ENCODE measurements at regions not wholly inside any gene's neighbourhood (a gene's known extent, or its start where the extent isn't known, plus 50 kb on each side); places are given as distances from the start of the nearest gene placed in this dataset.
"Not testable (repeated sequence)": the region's sequence is repeated elsewhere in the genome, so short reads cannot be mapped to it uniquely, and the experiment has no call there.

DNA sequence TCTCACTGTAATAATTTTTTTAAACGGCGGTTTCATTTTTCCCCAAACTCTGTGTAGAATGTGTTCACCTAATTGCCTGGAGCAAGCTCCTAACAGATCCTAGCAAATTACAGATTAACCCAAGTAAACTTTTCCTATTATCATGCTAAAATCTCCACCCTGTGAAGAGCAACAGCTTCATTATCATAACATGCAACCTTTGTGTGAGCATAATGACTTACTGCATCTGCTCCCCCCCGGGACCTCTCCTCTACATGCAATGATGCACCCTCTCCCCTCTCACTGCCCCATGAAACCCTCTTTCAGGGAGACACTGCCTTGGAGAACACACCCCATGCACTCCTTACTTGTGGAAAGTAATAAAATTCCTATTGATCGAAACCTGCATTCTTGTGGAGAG, 717.0 kb upstream of the TMPRSS15 start:
- ATAC-seq: no peak

DNA sequence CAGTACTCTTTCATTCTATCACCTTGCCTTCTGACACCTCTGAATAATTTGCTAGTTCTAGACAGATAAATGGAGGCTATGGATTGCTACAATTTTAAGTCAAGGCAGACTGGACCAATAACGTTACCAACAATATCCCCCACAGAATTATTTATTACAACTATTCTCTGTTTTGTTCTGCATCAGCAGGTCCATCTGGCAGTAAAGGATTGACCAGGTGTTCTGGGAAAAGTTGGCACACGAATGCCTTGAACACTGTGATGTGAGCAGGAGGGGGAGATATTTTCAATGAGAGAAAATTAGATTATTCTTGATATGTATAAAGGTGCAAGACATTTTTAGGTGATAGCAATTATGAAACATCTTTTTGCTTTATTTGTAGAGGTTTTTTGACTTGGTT, 718.8 kb upstream of the TMPRSS15 start:
- ATAC-seq: no peak

DNA sequence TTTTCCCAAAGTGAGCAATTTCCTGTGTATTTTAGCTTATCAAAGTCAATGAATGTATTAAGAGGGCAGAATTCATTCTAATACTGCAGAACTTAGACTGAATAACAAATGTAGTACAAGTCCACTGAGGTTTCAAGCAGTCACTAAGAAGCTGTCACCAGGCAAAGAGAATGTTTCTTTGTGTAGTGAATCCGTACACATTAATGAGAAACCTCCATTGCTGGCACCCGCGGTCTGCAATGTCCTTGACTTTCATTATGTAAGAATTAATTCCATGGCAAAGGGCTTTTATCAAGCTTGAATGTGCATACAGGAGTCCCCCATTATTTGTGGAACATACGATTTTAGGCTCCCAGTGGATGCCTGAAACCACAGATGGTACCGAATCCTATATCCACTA, 719.5 kb upstream of the TMPRSS15 start:
- no peak for ATAC-seq

DNA sequence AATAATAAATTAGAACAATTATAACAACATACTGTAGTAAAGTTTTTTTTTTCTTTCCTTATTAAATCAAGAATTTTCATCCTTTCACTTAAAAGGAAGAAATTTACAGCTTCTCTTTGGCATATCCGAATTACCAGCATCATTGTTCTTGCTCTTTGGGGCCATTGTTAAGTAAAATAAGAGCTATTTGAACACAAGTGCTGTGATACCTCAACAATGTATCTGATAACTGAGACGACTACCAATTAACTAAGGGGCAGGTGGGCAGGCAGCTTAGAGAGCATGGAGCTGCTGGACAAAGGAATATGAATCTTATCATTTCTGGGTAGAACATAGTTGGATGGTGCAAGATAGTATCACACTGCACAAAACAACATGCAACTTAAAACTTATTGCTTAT, 719.9 kb upstream of the TMPRSS15 start:
- no peak for ATAC-seq

DNA sequence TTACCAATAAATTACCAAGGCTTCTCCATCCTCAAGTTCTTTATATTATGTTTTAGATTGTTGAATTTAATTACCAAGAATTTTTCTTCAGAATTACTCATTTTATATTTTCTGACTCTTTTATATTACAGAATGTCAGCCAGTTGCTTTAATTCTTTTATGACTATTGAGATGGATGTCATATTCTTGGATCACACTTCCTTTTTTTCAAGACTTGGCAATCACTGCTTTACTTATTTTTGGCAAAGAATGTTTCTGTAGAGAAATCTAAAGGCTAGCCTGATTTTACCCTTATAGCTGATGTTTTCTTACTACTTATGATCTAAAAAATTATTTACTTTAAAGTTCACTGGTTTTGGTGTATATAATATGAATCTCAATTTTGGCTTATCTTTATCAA, 721.1 kb upstream of the TMPRSS15 start:
- ATAC-seq: no peak

DNA sequence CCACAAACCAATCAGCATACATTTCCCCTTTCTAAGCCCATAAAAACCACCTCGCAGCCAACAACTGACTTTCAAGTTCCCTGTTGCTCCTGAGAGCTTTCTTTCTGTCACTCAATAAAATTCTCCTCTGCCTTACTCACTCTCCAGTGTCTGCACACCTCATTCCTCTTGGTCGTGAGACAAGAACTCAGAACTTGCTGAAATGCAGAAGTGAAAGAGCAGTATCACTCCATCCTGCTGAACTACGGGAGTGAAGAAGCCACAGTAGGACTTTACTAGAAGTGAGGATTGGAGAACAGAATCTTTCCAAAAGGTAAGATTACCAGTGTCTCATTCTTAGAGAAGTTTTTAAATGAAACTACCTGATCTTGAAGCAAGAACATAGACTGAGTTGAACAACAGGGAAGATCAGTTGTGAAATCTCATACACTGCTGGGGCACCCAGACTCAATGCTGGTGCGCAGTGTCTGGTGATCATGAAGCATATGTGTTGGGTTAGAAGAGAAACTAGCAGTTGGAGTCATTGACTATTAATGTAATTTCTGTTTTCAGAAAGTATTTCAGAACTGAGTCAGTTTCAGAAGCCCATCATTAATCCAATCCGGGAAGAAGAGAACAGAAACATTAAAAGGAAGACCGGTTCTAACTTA, 726.9 kb upstream of the TMPRSS15 start:
- no peak for ATAC-seq

DNA sequence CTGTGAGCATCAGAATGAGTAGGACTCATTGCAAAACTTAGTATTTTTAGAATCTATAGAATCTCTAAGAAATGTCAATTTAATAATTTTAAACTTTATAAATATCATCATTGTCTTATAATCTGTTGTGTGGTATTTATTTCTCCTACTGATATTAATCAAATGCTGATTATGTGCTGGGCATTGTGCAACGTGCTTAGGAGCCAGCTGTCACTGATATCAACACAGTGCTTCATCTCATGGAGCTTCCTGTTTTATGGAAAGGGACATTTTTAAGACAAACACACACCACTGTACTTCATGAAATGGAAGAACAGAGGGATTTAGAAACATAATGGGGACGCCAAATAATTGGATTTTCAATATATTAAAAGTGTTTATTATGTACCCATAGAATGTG, 737.9 kb upstream of the TMPRSS15 start:
- ATAC-seq: no peak

DNA sequence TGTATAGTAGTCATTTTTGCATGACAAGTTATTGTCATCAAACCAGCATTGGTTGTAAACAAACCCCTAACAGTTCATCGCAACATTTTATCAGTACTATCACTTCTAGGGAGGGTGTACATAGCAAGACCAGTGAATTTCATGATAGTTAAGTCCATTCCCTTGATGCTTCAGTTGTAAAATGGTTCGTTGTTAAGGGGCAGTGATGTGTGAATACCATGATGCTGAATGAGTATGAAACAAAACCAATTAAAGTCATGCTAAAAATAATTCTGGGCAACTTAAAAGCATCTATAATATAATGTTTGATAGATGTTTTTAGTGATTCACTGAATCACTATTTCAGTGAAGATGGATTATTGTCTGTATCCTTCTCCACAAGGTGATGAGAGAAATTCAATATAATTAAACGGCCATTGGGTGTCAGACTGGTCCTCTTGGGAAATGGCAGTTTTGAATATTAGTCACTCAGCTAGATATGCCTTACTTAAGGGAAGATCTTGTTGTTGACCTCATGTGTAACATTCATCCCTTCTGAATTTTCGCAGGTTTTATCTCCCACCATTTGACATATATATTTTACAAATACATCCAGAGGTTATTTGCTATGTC, 742.2 kb upstream of the TMPRSS15 start:
- no peak for ATAC-seq

DNA sequence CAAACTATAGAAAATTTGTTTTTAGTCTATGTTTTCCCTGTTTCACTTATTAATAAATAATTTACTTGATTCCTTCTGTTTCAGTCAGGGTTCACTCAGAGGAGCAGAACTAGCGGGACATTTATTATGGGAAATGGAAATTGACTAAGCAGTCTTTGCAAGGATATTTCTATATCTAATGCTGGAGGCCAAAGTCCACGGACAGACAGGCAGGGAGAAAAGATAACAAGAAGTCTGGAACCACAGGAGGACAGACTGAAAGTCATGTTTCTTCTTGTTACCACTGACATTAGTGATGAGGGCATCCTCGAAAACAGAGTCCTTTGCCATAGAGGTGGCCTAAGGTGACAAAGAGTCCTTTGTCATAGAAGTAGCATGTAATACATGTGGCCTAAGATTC, 744.5 kb upstream of the TMPRSS15 start:
- no peak for ATAC-seq

DNA sequence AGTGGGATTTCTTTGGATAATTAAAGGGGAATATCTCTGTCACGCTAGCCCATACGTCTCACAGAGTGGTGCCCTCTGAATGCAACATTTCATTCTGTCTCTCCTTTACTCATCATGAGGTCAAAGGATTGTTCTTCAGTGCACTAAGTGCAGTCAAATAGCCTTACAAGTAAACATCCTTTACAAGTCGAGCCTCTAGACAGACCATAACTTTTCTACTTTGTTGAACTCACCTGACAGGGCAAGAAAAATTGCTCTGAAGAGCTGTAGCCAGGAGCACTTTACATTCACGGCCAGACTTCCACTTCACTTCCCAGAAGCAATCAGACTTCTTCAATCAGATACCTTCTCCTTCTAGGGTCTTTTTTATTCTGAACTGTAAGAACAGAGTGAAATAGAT, 768.0 kb upstream of the TMPRSS15 start:
- no peak for ATAC-seq

DNA sequence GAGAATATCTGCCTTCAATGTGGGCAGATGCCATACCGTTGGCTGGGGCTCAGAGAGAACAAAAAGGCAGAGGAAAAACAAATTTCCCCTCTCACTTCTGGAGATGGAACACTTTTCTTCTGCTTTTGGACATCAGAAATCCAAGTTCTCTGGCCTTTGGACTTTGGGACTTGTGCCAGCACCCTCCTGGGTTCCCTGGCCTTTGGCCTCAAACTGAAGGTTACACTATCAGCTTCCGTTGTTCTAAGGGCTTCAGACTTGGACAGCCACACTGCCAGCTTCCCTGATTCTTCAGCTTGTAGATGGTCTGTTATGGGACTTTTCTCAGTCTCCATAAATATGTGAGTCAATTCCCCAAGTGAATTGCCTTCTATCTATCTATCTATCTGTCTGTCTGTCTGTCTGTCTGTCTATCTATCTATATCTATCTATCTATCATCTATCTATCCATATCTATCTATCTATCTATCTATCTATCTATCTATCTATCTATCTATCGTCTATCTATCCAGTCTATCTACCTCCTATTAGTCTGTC, 778.1 kb upstream of the TMPRSS15 start:
- no peak for ATAC-seq

DNA sequence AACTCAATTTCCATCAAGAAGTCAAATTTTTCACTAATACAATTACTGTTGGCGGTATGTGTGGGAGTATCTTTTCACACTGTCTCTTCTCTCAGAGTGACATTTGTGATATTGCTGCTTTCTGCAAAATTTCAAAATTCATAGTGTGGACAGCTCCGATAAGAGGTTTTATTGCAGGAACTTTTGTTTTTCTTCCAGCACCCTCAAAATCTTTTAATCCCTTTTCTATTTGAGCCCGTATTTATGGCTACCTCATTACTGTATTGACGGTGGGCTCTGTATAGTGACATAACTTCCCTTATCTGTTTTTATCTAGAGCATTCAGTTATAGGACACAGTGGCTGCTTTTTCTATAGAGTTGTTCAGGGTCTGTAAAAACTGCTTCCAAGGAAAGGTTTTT, 794.4 kb upstream of the TMPRSS15 start:
- ATAC-seq: no peak

DNA sequence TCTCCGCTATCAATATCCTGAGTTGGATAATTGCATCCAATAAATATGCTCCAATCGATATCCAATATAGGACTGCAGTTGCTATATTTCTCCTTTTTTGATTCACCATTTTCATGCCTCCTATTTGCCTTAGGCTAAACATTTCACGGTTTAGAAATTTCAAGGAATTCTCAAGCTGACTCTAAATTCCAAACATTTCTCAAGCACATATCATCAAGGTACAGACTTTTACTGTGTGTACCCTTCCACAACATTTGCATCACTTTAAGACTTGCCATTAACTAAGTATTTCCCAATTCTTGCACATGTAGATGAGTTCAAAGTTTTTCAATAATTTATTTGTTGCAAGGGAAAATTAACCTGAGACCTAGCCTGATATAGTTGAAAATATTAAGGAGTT, 795.2 kb upstream of the TMPRSS15 start:
- no peak for ATAC-seq

DNA sequence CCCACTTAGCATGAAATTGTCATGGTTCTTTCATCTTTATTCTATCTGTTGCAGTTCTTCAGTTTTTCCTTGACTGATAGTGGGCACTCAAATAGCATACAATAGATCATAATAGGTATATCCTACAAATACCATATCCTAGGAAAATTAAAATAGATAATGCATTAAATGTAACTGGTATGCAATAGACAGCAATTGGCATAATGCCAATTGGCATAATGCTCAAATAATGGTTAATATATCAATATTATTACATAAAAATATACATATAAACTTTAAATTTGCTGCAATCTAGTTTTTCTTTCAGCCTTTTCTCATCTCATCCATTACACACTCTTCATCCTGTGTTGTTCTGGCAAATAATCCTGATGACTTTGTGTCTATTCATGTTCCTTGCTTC, 814.6 kb upstream of the TMPRSS15 start:
- ATAC-seq: no peak

DNA sequence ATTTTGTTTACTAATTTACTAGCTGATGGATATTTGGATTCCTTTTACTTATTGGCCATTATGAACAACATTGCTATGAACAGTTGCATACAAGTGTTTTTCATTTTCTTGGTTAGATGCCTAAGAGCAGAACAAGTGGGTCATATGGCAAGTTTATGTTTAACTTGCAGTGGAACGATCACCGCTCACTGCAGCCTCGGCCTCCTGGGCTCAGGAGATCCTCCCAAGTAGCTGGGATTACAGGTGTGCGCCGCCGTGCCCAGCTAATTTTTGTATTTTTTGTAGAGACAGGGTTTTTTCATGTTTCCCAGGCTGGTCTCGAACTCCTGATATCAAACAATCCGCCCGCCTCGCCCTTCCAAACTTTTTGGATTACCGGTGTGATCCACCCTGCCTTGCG, 820.5 kb upstream of the TMPRSS15 start:
- no peak for ATAC-seq

DNA sequence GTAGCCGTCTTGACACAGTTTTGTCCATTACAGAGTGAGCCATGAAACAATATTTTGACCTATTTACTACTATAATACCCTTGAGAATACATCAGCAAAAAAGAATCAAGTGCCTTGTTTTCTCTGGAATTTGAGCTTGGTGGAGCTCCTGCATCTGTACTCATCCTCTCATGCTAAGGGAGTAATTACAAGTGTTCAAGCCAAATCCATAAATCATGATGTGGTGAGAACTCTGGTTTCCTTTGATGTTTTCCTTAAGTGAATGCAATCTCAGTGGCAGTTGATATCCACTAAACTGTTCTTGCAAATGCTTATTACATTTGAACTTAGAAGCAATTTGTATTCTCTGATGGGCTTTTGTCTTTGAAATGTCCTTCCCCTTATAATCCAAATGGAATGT, 824.6 kb upstream of the TMPRSS15 start:
- ATAC-seq: no peak

DNA sequence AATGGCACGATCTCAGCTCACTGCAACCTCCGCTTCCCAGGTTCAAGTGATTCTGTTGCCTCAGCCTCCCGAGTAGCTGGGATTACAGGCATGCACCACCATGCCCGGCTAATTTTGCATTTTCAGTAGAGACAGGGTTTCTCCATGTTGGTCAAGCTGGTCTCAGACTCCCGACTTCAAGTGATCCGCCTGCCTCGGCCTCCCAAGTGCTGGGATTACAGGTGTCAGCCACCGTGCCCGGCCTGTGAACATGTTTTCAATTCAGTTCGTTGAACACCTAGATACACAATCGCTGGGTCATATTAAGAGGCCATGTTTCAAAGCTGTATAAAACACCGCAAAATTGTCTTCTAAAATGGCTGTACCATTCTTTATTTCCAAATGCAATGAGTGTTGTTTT, 830.3 kb upstream of the TMPRSS15 start:
- not testable (repeated sequence) for ATAC-seq

DNA sequence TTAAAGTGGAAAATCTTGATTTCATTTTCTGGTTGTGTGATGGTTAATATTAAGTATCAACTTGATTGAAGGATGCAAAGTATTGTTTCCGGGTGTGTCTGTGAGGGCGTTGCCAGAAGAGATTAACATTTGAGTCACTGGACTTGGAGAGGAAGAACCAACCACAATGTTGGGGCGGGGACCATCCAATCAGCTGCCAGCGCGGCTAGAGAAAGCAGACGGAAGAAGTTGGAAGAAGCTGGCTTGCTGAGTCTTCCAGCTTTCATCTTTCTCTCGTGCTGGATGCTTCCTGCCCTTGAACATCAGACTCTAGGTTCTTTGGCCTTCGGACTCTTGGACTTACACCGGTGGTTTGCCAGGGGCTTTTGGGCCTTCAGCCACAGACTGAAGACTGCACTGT, 832.6 kb upstream of the TMPRSS15 start:
- ATAC-seq: no peak

DNA sequence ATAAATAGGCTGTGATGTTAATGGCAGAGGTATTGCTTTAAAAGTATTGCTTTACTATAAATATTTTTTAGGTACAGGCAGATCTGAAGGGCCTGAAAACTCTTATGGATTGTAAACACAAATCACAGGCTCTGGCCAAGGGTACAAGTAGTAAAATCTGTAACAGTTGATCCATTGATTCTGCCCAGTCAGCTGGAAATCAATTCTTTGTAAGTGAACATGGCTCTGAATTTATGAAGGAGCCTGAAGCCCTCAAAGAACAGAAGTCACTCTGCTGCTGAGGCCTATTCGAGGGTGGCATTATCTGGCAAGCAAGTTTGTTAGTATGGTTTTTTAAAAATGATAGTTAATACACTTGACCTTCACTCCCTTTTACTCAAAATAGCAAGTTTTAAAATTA, 834.0 kb upstream of the TMPRSS15 start:
- ATAC-seq: no peak

DNA sequence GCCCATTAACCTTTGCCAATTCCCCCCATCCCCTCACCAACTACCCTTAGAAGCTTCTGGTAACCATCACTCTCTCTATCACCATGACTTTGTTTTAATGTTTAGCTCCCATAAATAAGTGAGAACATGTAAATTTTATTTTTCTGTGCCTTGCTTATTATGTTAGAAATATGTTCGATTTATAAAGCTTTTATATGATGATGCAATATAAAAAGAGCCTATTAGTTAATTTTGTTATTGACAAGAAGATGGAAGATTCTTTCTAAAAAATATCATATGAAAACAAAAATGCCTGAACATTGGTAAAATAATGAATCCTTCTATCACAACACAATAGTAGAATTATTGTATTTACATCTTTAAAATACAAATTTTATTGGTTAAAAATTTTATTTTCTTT, 836.1 kb upstream of the TMPRSS15 start:
- no peak for ATAC-seq

DNA sequence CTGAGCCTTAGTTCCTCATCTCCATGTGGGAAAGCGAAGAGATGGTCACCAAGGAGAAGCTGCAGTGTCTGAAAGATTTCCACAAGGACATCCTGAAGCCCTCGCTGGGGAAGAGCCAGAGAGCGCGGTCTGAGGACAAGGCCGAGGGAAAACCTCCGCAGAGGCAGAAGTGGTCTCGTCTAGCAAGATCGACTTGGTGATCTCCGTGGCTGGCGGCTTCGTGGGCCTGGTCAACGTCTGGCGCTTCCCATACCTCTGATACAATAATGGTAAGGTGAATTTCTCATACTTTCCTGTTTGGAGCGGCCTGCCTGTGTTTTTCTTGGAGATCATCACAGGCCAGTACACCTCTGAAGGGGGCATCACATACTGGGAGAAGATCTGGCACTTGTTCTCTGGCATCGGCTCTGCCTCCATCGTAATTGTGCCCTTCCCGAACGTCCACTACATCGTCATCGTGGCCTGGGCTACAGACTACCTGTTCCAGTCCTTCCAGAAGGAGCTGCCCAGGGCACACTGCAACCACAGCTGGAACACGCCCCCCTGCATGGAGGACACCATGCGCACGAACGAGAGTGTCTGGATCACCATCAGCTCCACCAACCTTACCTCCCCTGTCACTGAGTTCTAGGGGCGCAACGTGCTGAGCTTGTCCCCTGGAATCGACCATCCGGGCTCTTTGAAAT, 841.1 kb upstream of the TMPRSS15 start:
- ATAC-seq: no peak

DNA sequence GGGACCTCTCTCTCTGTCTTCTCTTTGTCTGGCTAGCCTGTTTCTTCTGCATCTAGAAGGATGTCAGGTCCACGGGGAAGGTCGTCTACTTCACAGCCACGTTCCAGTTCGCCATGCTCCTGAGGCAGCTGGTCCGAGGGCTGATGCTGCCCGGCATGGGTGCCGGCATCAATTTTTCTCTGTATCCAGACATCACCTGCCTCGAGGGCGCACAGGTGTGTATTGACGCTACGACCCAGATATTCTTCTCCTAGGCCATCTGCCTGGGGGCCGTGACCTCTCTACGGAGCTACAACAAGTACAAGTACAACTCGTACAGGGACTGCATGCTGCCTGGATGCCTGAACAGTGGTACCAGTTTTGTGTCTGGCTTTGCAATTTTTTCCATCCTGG, 841.6 kb upstream of the TMPRSS15 start:
- ATAC-seq: no peak

DNA sequence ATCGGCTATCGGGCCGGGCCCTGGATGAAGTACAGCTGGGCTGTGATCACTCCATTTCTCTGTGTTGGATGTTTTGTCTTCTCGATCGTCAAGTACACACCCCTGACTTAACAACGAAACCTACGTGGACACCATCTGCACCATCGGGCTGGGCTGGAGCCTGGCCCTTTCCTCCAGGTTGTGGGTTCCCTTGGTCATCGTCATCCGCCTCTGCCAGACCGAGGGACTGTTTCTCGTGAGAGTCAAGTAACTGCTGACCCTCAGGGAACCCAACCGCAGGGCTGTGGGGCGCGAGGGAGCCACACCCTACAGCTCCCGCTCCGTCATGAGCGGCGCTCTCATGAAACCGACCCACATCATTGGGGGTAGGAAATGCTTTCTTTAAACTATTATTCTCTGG, 842.4 kb upstream of the TMPRSS15 start:
- ATAC-seq: no peak

Measured in esophagus mucosa (tissue), 1 donor.